Breast epithelium (tissue), 4 donors: ENCODE measurements at regions not wholly inside any gene's neighbourhood (a gene's known extent, or its start where the extent isn't known, plus 50 kb on each side); places are given as distances from the start of the nearest gene placed in this dataset.

Experiments
- DNase-seq, 2 donors: peaks; one replicate each; pipeline ENCODE4 v3.0.0-alpha.2; 2019; ENCODE audit warnings: low spot score in 2 of 2
- H3K27ac ChIP-seq, 2 donors: fragments of 200-600 bp; sonication (generic) in 1 of 2; one replicate each; pipeline ENCODE4 v1.5.1; 2016 to 2019; ENCODE audit warnings: mild to moderate bottlenecking in 1 of 2
- H3K27me3 ChIP-seq, 2 donors: fragments of 200-600 bp; sonication (generic) in 1 of 2; one replicate each; pipeline versions ENCODE4 v1.5.1 to v1.6.0; 2017 to 2019; ENCODE audit warnings: control low read depth in 1 of 2, mild to moderate bottlenecking in 1 of 2
- H3K36me3 ChIP-seq: fragments of 200-600 bp; one replicate; pipeline ENCODE4 v1.5.1; 2019
- H3K4me1 ChIP-seq, 2 donors: fragments of 200-600 bp; sonication (generic); one replicate each; pipeline ENCODE4 v1.5.1; 2016 to 2019; ENCODE audit warnings: control low read depth in 1 of 2
- H3K4me3 ChIP-seq, 3 donors: fragments of 200-600 bp; sonication (generic); 1 replicate in 2 of 3; 2 replicates in 1 of 3; pipeline ENCODE4 v1.5.1; 2016 to 2019; ENCODE audit warnings: mild to moderate bottlenecking in 3 of 3, moderate library complexity in 2 of 3
- H3K9me3 ChIP-seq, 2 donors: fragments of 200-600 bp; sonication (generic) in 1 of 2; one replicate each; pipeline ENCODE4 v1.5.1; 2016 to 2019; ENCODE audit warnings: control low read depth in 1 of 2
- POLR2A ChIP-seq: fragments of 450-650 bp; IDR thresholded peaks from one replicate; pipeline ENCODE4 v1.6.1; 2016; ENCODE audit warnings: antibody characterized with exemption, mild to moderate bottlenecking, moderate library complexity
- POLR2AphosphoS5 ChIP-seq, 3 donors: sonication (generic); formaldehyde crosslinking; IDR thresholded peaks; one replicate each; pipeline ENCODE4 v1.6.1; 2017; ENCODE audit warnings: antibody characterized with exemption in 3 of 3
- intact Hi-C: fragments of 100-400 bp; cut with DNase I; formaldehyde crosslinking; loops from one replicate; pipeline ENCODE4 v1.15.1; 2023; ENCODE audit warnings: low total_unique reads
- TF ChIP-seq, protein P1 (sequence below), 3 donors: fragments of 450-650 bp; IDR thresholded peaks; one replicate each; pipeline ENCODE4 v1.5.1; 2016 to 2017; ENCODE audit warnings: antibody characterized with exemption in 3 of 3, mild to moderate bottlenecking in 3 of 3, moderate library complexity in 3 of 3

DNA sequence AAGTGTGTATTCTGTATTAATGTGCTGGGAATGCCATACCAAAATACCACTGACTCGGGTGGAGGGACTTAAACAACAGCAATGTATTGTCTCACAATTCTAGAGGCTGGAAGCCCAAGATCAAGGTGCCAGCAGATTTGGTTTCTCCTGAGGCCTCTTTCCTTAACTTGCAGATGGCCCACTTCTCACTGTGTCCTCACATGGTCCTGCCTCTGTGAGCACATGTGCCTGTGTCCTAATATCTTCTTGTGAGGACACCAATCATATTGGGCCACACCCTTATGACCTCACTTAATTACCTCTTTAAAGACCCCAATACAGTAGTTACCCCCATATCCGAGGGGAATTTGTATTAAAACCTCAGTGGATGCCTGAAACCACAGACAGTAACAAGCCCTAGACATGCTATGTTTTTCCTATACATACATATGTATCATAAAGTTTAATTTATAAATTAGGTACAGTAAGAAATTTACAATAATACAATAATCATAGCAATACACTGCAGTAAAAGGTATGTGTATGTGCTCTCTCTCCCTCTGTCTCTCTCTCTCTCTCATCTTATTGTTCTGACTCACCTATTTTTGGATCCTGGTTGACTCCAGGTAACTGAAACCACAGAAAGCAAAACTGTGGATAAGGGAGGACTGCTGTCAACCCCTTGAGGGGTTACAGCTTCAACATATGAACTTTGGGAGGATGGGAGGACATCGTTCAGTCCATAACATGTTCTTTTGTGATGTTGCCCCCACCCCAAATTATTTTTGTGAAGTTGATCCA lies 174.3 kb downstream of the IRS2 start:
- Histone ChIP-seq H3K9me3 (no peaks in the 10 kb centered on the region), H3K4me1 (no peaks in the 10 kb centered on the region), H3K4me3 (no peak overlapping the region), H3K27ac (no peak overlapping the region), H3K36me3 (no peaks in the 10 kb centered on the region), H3K27me3 (no peaks in the 10 kb centered on the region)
- TF ChIP-seq POLR2AphosphoS5 (IDR thresholded peaks at IDR 0.05) (no peak), POLR2A (no peak)
- intact Hi-C loops = no loop called here
- DNase-seq = no peak

DNA sequence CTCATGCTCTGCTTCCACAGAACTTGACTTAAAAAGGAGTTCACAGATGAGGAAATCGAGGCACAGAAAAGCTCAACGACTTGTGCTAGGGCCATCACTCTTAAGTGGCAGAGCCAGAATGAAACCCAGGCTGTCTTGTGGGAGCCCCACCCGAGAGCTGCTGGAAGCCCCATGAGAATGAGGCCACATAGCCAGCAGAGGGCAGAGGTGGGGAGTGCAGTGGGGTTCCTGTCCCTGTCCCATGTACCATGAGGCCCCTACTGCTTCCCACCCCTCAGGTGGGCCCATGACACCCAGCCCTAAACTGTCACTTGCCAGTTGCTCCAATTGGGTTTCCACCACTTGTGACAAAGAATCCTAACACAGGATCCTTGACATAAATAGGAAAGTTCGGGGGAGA lies 175.9 kb downstream of the IRS2 start:
- H3K9me3 ChIP-seq = no peaks in the 10 kb centered on the region
- TF ChIP-seq POLR2AphosphoS5 (IDR thresholded peaks at IDR 0.05) (no peak), POLR2A (no peak)
- TF ChIP-seq, protein P1, sequence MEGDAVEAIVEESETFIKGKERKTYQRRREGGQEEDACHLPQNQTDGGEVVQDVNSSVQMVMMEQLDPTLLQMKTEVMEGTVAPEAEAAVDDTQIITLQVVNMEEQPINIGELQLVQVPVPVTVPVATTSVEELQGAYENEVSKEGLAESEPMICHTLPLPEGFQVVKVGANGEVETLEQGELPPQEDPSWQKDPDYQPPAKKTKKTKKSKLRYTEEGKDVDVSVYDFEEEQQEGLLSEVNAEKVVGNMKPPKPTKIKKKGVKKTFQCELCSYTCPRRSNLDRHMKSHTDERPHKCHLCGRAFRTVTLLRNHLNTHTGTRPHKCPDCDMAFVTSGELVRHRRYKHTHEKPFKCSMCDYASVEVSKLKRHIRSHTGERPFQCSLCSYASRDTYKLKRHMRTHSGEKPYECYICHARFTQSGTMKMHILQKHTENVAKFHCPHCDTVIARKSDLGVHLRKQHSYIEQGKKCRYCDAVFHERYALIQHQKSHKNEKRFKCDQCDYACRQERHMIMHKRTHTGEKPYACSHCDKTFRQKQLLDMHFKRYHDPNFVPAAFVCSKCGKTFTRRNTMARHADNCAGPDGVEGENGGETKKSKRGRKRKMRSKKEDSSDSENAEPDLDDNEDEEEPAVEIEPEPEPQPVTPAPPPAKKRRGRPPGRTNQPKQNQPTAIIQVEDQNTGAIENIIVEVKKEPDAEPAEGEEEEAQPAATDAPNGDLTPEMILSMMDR (IDR thresholded peaks at IDR 0.05) = no peak
- intact Hi-C loops = no loop called here
- DNase-seq = no peak
- no peak overlapping the region for H3K4me3 ChIP-seq
- H3K36me3 ChIP-seq = no peaks in the 10 kb centered on the region
- H3K27me3 ChIP-seq = no peaks in the 10 kb centered on the region
- H3K27ac ChIP-seq = no peak overlapping the region
- no peaks in the 10 kb centered on the region for H3K4me1 ChIP-seq

DNA sequence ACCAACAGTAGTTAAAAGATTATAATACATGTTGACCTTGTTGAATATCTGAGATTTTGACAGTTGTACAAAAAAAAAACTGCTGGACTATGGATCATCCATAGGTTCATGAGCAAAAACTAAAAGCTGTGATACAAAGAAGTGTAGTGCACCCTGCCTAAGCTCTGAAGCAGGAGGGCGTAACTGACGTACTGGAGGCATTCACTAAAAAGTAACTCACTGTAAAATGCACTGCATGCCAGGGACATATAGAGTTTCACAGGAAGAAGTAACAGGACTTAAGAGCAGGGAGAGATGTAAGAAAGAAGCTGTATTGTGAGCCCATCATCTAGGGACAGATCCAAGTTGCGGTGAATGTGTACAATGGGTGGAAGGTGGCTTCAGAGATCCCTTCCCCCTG lies 177.9 kb downstream of the IRS2 start:
- no peak overlapping the region for H3K27ac ChIP-seq

DNA sequence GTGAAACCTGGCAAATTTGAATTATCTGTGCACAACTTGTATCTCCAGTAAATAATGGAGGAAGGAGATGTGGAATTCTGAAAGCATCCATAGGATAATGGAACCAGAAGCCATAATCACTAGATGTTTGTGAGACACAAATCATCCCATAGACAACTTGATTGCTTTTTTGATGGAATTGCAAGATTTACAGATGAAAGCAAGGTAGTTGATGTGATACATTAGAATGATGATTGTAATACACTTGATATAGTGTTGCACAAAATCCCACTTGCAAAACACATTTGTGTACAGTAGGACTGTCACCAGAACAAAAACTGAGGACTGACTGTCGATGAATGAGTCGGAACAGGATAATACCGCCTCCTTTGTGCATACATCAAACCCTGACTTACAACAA lies 178.3 kb downstream of the IRS2 start:
- intact Hi-C loops = no loop called here
- TF ChIP-seq, protein P1 (IDR thresholded peaks at IDR 0.05) = no peak
- TF ChIP-seq POLR2AphosphoS5 (IDR thresholded peaks at IDR 0.05) = no peak
- no peak for TF ChIP-seq POLR2A
- H3K4me1 ChIP-seq = no peaks in the 10 kb centered on the region
- no peak overlapping the region for H3K27ac ChIP-seq
- DNase-seq = no peak
- H3K27me3 ChIP-seq = no peaks in the 10 kb centered on the region
- no peaks in the 10 kb centered on the region for H3K36me3 ChIP-seq
- H3K9me3 ChIP-seq = no peaks in the 10 kb centered on the region
- H3K4me3 ChIP-seq = no peak overlapping the region

More for the DNA sequence above, 177.9 kb downstream of the IRS2 start:
- H3K4me1 ChIP-seq = no peaks in the 10 kb centered on the region
- no peaks in the 10 kb centered on the region for H3K9me3 ChIP-seq
- H3K4me3 ChIP-seq = no peak overlapping the region
- H3K27me3 ChIP-seq = no peaks in the 10 kb centered on the region
- intact Hi-C loops = no loop called here
- no peaks in the 10 kb centered on the region for H3K36me3 ChIP-seq
- TF ChIP-seq POLR2A = no peak
- no peak for TF ChIP-seq POLR2AphosphoS5 (IDR thresholded peaks at IDR 0.05)
- TF ChIP-seq, protein P1 (IDR thresholded peaks at IDR 0.05) = no peak
- DNase-seq = no peak

DNA sequence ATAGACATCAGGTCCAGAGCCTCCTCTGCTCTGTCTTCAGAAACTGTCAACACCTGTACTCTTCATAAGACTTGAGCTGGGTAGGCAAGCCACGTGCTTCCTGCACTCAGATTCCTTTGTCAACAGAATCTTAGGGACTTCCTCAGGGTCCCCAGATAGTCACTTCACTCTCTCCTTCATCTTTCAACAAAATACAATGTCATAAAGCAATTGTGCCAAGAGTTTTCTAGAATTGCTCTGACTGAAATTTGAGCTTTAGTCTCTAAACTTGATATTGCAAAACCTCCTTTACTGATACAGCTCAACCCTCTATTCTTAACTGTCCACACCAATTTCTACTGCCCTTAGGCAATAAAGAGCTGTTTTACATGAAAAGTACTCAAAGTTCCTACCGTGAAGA lies 179.9 kb downstream of the IRS2 start:
- H3K27me3 ChIP-seq = no peaks in the 10 kb centered on the region
- TF ChIP-seq POLR2AphosphoS5 (IDR thresholded peaks at IDR 0.05) = no peak
- no peak for TF ChIP-seq POLR2A
- TF ChIP-seq, protein P1 (IDR thresholded peaks at IDR 0.05) = no peak
- no peaks in the 10 kb centered on the region for H3K4me1 ChIP-seq
- H3K4me3 ChIP-seq = no peak overlapping the region
- no peak overlapping the region for H3K27ac ChIP-seq
- no peaks in the 10 kb centered on the region for H3K36me3 ChIP-seq
- intact Hi-C loops = no loop called here
- no peak for DNase-seq
- H3K9me3 ChIP-seq = no peaks in the 10 kb centered on the region
